Urinary bladder (tissue), 3 donors: ENCODE measurements at regions not wholly inside any gene's neighbourhood (a gene's known extent, or its start where the extent isn't known, plus 50 kb on each side); places are given as distances from the start of the nearest gene placed in this dataset.
"Not testable (repeated sequence)": the region's sequence is repeated elsewhere in the genome, so short reads cannot be mapped to it uniquely, and the experiment has no call there.

Source experiments
- DNase-seq: peaks from one replicate; pipeline ENCODE4 v3.0.0-alpha.2; 2015; ENCODE audit errors: extremely low spot score
- H3K27ac ChIP-seq: one replicate; pipeline ENCODE4 v1.5.1; 2013; ENCODE audit warnings: low read depth, mild to moderate bottlenecking, moderate library complexity
- H3K36me3 ChIP-seq: one replicate; pipeline ENCODE4 v1.6.1; 2013; ENCODE audit warnings: mild to moderate bottlenecking, moderate library complexity; ENCODE audit not compliant: insufficient read depth
- H3K4me1 ChIP-seq: one replicate; pipeline ENCODE4 v1.6.1; 2013; ENCODE audit warnings: mild to moderate bottlenecking, moderate library complexity; ENCODE audit not compliant: insufficient read depth
- H3K4me3 ChIP-seq: one replicate; pipeline ENCODE4 v1.5.1; 2013; ENCODE audit warnings: low read depth, low read length
- WGBS: extraction: QIAGEN DNeasy Blood & Tissue Kit; methylation state at CpG from one replicate; pipeline ENCODE4 v1.1.7; 2013; 5-methylcytosine and 5-hydroxymethylcytosine counted together
- donor health status: healthy with polysubstance abuse.
- donor health status: healthy.

DNA sequence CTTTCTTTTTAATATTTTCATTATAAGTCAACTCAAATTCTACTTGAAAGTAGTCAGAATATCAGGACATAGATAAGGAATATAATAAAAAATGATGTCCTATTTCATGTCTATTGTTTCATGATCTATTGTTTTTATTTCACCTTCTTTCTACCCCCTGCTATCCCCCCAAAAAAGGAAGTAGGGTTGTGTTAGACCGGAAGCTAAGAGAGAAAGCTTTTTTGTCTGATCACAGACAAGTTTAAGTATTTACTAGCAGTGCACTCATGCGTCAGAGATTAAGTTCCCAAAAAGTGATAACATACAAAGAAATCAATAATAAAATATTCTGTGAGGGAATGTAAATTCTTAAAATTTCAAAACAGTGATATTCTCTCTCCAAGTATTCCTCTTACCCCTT, 447.1 kb upstream of the CNTNAP5 start:
- H3K4me3 ChIP-seq = no peak overlapping the region
- WGBS = 46% methylated on average over 2 of the region's 2 CpGs

GRCh38 chr2:123596621-123597020, 428.5 kb upstream of the CNTNAP5 start:
- Histone ChIP-seq H3K36me3 (no peaks in the 10 kb centered on the region), H3K27ac (no peak overlapping the region), H3K4me3 (no peak overlapping the region), H3K4me1 (no peaks in the 10 kb centered on the region)
- 28% methylated on average over 1 of the region's 1 CpG for WGBS
- DNase-seq = no peak

More for the DNA sequence above, 447.1 kb upstream of the CNTNAP5 start:
- H3K4me1 ChIP-seq = no peaks in the 10 kb centered on the region
- no peak overlapping the region for H3K27ac ChIP-seq
- H3K36me3 ChIP-seq = no peaks in the 10 kb centered on the region
- DNase-seq = no peak

GRCh38 chr2:123597988-123598387, 427.1 kb upstream of the CNTNAP5 start:
- Histone ChIP-seq H3K4me3 (no peak overlapping the region), H3K27ac (no peak overlapping the region), H3K4me1 (no peaks in the 10 kb centered on the region), H3K36me3 (no peaks in the 10 kb centered on the region)
- no peak for DNase-seq
- WGBS = 85% methylated on average over 2 of the region's 2 CpGs

- WGBS = 72% methylated on average over 2 of the region's 2 CpGs
- no peaks in the 10 kb centered on the region for H3K36me3 ChIP-seq
- H3K4me3 ChIP-seq = no peak overlapping the region
- no peaks in the 10 kb centered on the region for H3K4me1 ChIP-seq
- DNase-seq = no peak
- H3K27ac ChIP-seq = no peak overlapping the region
These were observed 418.5 kb upstream of the CNTNAP5 start for GRCh38 chr2:123606631-123607030.

DNA sequence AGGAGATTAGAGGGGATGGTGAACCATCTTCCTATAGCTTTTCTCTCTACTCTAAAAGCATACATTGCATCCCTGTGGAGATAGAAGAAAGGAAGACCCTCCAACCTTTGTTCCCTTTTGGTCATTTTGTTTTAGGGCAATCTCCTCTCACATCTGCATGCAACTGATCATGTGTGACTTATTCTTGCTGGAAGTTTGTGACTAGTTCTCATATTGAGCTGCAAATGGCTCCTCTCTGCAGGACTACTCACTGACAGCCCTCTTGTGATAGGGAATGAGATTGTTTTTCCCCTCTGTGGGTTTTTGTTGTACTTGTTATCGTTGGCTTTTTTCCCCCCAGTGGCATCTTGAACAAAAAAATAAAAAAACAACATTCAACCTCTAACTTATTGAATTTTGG, 416.0 kb upstream of the CNTNAP5 start:
- Histone ChIP-seq H3K36me3 (no peaks in the 10 kb centered on the region), H3K27ac (no peak overlapping the region), H3K4me1 (no peaks in the 10 kb centered on the region), H3K4me3 (no peak overlapping the region)
- DNase-seq = no peak
- 41% methylated on average over 1 of the region's 1 CpG for WGBS

GRCh38 chr2:123614596-123614995, 410.5 kb upstream of the CNTNAP5 start:
- H3K27ac ChIP-seq = no peak overlapping the region
- H3K36me3 ChIP-seq = no peaks in the 10 kb centered on the region
- DNase-seq = no peak
- H3K4me3 ChIP-seq = no peak overlapping the region
- no peaks in the 10 kb centered on the region for H3K4me1 ChIP-seq

GRCh38 chr2:123618642-123619041, 406.4 kb upstream of the CNTNAP5 start:
- DNase-seq, H3K36me3 ChIP-seq, H3K4me3 ChIP-seq, H3K4me1 ChIP-seq, H3K27ac ChIP-seq: not testable (repeated sequence)
- 87% methylated on average over 8 of the region's 8 CpGs for WGBS

DNA sequence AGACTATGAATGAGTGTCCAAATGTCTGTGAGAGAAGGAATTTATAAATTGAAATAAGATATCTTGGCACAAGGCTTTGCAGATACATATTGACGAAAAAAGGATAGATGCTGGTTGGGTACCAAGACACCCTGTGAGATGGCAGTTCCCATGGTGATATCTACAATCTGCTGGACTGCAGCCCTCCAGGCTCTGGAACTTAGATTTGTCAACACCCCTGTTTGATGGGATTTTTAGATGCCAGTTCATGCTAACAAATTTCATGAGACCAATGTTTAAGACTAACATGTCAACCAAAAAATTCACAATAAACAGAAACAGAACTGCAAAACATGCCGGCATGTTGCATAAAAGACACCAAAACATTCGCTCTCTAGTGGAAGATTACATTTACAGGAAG, 400.3 kb upstream of the CNTNAP5 start:
- no peak for DNase-seq
- H3K27ac ChIP-seq = no peak overlapping the region
- WGBS = 94% methylated on average over 3 of the region's 3 CpGs
- H3K4me3 ChIP-seq = no peak overlapping the region
- H3K36me3 ChIP-seq = no peaks in the 10 kb centered on the region
- H3K4me1 ChIP-seq = no peaks in the 10 kb centered on the region

GRCh38 chr2:123636232-123636631, 388.9 kb upstream of the CNTNAP5 start:
- WGBS = 83% methylated on average over 1 of the region's 1 CpG
- DNase-seq = no peak
- H3K27ac ChIP-seq = no peak overlapping the region
- H3K4me3 ChIP-seq = no peak overlapping the region
- no peaks in the 10 kb centered on the region for H3K36me3 ChIP-seq
- H3K4me1 ChIP-seq = no peaks in the 10 kb centered on the region

GRCh38 chr2:123640685-123641335, 384.3 kb upstream of the CNTNAP5 start:
- no peak overlapping the region for H3K4me3 ChIP-seq
- no peak overlapping the region for H3K27ac ChIP-seq
- DNase-seq = no peak
- no peaks in the 10 kb centered on the region for H3K36me3 ChIP-seq
- H3K4me1 ChIP-seq = no peaks in the 10 kb centered on the region
- WGBS = 92% methylated on average over 4 of the region's 4 CpGs

DNA sequence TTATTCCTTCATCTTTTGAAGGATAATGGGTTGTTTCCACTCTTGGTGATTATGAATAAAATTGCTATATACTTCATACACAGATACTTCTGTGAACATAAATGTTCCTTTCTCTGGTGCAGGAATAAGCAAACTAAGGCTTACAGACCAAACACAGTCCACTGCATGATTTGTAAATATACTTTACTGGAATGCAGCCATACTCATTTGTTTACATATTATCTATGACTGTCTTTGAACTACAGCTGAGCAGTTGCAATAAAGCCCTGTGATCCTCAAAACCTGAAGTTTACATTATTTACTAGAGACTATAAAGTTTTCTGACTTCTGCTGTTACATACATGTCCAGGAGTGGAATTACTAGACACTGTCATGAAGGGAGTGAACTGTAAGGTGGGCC, 381.0 kb upstream of the CNTNAP5 start:
- Histone ChIP-seq H3K27ac (no peak overlapping the region), H3K36me3 (no peaks in the 10 kb centered on the region), H3K4me3 (no peak overlapping the region), H3K4me1 (no peaks in the 10 kb centered on the region)
- DNase-seq = no peak

DNA sequence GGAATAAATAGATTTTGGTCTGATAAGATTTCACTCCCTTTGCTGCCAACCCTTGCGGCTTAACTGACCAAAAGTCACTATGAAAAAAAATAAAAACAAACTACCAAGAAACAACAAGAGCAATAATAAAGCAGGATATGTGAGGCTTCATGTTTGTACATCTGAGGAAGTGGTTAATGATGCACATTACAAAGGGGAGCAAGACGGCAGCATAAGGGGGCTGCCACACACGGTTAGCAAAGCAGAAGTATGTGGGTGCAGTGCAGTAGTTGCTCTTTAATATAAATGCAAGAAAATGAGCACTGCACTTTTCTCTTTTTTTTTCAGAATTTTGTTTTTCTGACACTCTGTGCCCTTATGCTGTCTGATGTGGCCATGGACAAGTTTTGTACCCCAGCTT, 377.1 kb upstream of the CNTNAP5 start:
- H3K36me3 ChIP-seq = no peaks in the 10 kb centered on the region
- 79% methylated on average over 3 of the region's 3 CpGs for WGBS
- H3K27ac ChIP-seq = no peak overlapping the region
- no peak for DNase-seq
- no peaks in the 10 kb centered on the region for H3K4me1 ChIP-seq
- no peak overlapping the region for H3K4me3 ChIP-seq

- no peak overlapping the region for H3K27ac ChIP-seq
- 85% methylated on average over 2 of the region's 2 CpGs for WGBS
- H3K4me3 ChIP-seq = no peak overlapping the region
- H3K4me1 ChIP-seq = no peaks in the 10 kb centered on the region
- DNase-seq = no peak
- H3K36me3 ChIP-seq = no peaks in the 10 kb centered on the region
These were observed 376.1 kb upstream of the CNTNAP5 start for GRCh38 chr2:123648956-123649355.

DNA sequence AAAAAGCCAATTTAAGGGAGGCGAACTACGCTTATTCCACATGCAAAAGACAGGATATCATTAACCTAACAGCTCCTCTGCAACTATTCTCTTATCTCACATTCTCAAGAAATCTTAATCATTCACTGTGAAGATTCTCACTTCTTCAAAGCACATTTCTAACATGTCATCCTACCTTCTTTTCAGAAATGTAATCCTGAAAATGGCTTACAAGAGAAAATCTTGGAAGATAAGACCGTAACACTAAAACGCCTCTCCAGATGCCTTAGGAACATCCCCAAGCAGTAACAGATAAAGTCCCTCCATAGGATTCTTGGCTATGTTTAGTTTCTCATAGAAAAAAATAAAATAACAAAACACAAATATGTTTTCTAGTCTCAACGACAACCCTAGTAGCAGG, 373.9 kb upstream of the CNTNAP5 start:
- DNase-seq = no peak
- Histone ChIP-seq H3K4me3 (no peak overlapping the region), H3K36me3 (no peaks in the 10 kb centered on the region), H3K27ac (no peak overlapping the region), H3K4me1 (no peaks in the 10 kb centered on the region)
- 92% methylated on average over 5 of the region's 5 CpGs for WGBS

GRCh38 chr2:123652320-123652719, 372.8 kb upstream of the CNTNAP5 start:
- no peak for DNase-seq
- Histone ChIP-seq H3K27ac (no peak overlapping the region), H3K4me3 (no peak overlapping the region), H3K36me3 (no peaks in the 10 kb centered on the region), H3K4me1 (no peaks in the 10 kb centered on the region)
- WGBS = 84% methylated on average over 1 of the region's 1 CpG
